Skin epidermis (tissue), 12 donors: ENCODE measurements at regions not wholly inside any gene's neighbourhood (a gene's known extent, or its start where the extent isn't known, plus 50 kb on each side); places are given as distances from the start of the nearest gene placed in this dataset.

Source experiments
- H3K27ac ChIP-seq, 21 experiments: fragments of 200-600 bp; sonication (generic) in 11 of 21; one replicate each; pipeline ENCODE4 v1.5.0; 2020; ENCODE audit warnings: mild to moderate bottlenecking in 3 of 21, inconsistent platforms in 2 of 21, moderate library complexity in 2 of 21
- H3K4me3 ChIP-seq, 7 experiments: fragments of 200-600 bp; sonication (generic) in 2 of 7; one replicate each; pipeline ENCODE4 v1.5.0; 2020; ENCODE audit warnings: inconsistent platforms in 2 of 7, mild to moderate bottlenecking in 2 of 7, moderate library complexity in 1 of 7

DNA sequence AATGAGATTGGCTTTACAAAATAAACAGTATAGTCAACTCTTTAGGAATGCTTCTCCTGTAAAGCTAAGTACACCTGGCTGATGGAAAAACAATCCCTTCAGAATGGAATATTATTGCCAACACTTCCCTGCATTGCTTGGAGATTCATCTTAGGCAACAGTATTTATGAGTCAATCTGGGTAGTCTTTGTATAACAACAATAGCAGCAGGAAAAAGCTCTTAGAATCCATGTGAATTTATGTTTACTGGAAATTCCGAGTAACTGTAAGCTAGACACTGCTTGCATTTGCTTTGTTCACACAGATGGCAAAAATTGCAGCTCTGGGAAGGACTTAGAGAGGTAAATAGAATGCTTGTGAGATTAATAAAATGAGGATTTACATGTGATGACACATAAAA, 101.7 kb upstream of the NTRK2 start:
- Histone ChIP-seq H3K4me3 (no peak overlapping the region), H3K27ac (peak overlapping the region in 1 of 21 experiments; percentile 21)

DNA sequence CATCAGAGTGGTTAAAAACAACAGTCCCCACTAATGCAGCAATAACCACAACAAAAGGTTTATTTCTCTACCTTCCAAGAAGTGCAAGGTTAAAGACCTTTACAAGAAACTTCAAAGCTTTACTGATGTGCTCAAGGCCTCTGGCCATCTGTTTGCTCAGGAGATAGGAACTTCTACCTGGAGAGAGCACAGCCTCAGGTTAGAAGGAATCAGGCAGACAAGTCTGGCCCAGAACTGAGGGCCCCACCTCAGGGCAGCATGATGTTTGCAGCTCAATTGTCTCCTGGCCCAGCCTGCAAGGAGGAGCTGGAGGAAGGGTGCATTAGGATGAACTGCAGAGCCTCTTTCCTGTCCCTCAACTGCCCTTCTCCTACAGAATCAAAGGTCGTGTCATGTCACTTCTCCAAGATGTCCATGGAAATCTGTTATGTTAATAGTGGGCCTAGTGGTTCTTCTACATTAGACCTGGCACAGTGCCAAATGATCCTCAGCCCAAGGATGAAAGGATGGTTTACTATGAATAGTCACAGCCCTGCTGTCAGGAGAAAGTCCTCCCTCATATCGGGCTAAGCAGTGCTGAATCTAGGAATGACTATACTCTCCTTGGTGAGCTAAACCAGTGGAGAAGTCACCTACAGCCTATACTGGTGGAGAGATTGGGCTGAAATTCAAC, 98.9 kb upstream of the NTRK2 start:
- H3K4me3 ChIP-seq: no peak overlapping the region
- no peak overlapping the region for H3K27ac ChIP-seq

DNA sequence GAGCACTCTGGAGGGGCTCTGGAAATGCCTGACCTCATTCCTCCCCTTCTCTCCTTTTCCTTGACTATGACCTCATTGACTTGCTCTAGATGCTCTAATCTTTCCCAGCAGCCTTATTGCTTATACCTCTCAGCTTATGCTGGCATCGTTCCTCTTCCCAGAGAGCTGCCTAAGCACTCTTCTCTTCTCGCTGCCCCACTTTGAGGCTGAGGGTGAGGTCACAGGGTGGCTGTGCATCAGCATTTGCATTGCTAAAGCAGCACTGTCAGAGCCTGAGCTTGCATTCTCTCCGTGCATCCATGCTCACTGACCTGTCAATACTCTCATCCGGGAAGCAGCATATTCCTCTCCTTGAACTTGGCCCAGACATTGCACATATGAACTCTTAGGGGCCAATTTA, 96.4 kb upstream of the NTRK2 start:
- H3K27ac ChIP-seq: no peak overlapping the region

DNA sequence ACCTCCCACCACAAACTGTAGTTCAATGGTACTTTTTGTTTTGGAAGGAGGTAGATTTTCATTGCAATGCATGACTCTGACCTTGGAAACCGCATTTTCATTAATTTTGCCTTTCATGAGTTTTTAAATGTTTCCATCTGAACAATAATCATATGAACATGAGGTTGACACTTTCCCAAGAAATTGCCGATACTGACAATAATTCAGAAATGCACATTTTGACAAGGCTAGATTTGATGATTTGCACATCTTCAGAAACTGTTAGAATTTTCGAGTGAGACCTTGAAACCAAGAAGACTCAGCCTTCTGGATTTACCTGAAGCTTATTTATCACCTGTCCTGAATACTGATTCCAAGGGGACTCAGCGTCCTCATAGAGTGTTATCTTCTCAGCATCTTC, 93.8 kb upstream of the NTRK2 start:
- Histone ChIP-seq H3K4me3 (no peak overlapping the region), H3K27ac (no peak overlapping the region)

More for the DNA sequence above, 96.4 kb upstream of the NTRK2 start:
- no peak overlapping the region for H3K4me3 ChIP-seq

DNA sequence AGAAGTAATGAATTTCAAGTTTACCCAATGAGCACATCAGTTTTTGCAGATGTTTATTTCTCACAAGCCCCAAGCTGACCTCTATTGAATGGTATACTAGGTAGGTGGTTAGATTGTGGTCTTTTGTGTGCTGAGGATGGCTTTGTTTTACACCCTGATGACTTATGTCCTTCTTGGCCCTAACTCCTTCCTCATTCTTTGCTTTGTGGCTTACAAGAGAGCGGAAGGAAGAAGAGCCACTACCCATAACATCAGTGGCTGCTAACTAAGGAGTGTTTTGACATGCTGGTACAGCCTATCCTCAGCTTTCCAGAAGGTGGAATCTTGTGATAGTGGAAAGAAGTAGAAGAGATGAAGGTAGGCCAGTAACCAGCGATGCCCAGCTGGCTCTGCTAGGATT, 85.7 kb upstream of the NTRK2 start:
- no peak overlapping the region for H3K4me3 ChIP-seq
- H3K27ac ChIP-seq: no peak overlapping the region

DNA sequence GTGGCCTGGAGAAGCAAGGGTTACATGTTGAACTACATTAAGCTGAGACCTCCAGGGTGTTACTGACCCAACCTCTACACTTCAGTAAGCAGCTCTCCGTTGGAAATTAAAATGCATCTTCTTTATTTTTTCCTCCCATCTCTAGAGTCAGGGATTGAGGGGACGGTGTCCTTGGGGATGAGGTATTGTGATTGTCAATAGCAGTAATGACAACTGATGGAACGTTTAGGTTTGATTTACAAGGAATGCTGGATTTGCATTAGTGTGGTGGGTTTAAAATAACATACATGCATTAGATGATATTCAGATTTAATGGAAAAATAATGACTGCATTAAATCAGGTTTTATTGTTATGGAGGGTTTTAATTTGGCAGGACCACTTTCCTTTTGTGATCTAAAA, 82.9 kb upstream of the NTRK2 start:
- Histone ChIP-seq H3K27ac (no peak overlapping the region), H3K4me3 (no peak overlapping the region)

DNA sequence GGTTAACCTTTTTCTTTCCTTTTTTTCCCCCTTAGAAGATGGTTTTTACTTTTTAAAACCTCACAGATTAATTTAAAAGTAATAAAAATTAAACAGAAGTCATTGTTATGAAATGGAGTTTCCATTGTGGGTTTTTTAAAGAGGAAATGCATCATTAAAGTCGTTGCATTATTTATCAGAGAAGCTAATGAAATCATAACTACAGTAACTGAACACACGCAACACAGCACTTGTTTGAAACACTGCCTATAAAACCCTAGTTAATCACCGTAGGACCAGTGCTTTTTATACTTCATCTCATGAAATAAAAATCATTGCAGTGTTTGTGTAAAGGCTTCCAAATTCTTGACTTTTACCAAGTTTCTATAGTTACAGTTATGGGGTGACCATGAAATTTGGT, 82.4 kb upstream of the NTRK2 start:
- Histone ChIP-seq H3K4me3 (no peak overlapping the region), H3K27ac (no peak overlapping the region)

DNA sequence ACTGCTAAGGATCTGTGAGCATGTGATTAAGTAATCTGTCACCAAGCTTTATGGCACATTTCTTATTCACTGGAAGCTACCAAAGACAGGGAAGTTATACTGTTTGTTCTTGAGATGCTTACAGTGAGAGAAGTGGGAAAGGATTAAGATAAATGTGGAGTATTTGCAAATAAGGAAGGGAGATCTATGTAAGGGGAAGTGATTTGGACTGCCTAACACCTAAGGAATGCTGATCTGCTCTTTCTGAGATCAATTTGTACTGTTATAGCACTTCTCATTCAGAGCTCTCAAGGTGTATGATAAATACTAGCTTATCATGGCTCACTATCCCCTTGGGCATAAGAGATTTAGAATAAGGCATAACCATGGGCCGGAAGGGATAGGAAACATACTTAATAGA, 80.0 kb upstream of the NTRK2 start:
- no peak overlapping the region for H3K4me3 ChIP-seq
- H3K27ac ChIP-seq: no peak overlapping the region

DNA sequence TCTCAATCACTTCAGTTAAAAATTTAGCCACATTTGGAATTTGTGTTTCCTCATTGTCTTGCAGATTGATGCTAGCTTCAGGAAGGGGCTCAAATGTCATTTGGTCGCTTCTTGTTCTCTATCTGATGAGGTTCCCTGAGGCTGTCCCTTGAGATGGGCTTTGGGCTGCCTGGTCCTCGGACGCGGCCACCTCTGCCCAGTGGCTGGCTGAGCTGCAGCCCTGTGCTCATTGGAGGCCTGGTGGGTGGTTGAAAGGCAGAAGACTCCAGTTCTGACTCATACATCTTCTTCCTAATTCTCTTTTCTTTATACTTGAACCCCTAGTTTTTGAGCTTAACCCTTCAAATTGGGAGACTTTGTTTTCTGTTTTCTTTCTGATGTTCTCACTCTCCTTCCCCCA, 78.8 kb upstream of the NTRK2 start:
- Histone ChIP-seq H3K27ac (no peak overlapping the region), H3K4me3 (no peak overlapping the region)

DNA sequence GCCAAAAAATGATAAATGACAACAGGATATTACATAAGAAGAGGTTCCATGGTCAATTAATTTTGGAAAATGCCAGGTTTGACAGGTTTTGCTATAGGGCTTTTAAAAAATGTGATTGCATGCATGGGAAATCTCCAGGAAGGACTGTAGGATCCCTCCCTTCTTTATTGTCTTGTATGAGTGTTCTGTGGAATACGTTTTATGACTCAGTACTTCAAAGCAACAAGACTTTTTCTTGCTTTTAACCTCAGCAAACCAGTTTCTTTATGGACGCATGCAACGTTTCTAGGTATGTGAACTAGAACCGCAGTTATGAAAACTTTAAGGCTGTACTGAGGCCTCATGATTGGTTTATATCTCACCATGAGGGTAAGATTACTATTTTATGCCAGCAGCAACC, 76.6 kb upstream of the NTRK2 start:
- Histone ChIP-seq H3K27ac (no peak overlapping the region), H3K4me3 (no peak overlapping the region)

DNA sequence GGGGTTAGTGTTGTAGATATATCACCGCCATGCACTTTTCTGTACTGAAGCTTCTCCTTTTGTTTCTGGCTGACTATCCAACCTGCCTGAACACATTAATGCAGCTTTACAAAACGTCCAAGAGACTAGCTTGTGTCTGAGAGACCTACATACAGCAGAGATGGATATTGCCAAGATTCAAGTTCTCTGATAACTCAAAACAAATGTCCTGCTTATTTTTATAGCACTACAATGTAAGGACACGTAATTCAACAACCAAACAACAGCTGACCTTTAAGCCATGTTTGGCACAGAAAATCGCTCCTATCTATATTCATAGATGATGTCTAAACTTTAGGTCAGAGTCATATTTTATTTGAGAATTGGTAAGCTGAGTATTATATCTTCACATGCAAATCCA, 76.2 kb upstream of the NTRK2 start:
- Histone ChIP-seq H3K4me3 (no peak overlapping the region), H3K27ac (no peak overlapping the region)

DNA sequence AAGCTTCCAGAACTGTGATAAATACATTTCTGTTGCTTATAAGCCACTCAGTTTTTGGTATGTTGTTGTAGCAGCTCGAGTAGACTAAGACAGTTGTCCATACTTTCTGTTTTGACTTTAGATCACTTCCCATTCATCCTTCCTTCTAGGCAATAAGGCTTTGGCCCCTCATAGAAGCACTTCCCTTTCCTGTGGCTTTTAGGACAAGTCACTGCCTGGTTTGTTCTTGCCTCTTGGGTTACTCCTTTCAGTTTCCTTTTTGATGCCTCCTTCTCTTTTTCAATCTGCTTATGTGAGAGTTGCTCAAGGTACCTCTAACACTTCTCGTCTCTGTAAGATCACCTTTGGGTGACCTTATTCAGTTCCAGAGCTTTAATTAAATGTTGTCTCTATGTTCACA, 72.4 kb upstream of the NTRK2 start:
- H3K27ac ChIP-seq: no peak overlapping the region
- H3K4me3 ChIP-seq: no peak overlapping the region

DNA sequence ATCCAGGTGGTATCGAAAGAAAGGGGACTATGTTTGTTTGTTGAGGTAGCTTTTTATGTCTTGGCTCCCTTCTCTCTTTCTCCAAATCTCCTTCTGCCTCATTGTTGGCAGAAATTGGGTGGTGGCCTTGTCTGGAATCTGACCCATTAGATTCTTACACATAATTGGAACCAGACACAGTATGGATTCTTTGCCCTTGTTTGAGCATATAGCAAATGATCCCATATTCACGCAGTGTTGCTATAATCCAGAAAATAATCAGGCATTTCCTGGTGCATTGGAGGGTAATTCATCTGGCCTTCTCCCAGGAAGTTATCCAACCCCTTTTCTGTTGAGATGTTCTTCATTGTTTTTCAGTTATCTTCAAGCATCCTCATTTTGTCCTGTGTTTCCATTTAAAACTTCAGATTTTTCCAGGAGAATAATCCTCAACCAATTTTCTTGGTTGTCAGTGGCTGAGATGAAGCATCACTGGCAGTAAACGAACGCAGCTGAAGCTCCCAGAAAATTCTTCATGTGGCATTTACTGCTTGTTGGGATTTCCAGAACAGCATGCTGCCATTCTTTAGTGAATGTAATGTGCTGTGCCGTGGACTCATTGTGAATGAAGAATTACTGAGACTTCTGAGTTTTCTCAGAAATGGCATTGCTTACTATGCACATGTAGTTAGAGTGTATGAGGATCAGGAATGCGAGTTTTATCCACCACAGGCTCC, 70.5 kb upstream of the NTRK2 start:
- no peak overlapping the region for H3K27ac ChIP-seq

DNA sequence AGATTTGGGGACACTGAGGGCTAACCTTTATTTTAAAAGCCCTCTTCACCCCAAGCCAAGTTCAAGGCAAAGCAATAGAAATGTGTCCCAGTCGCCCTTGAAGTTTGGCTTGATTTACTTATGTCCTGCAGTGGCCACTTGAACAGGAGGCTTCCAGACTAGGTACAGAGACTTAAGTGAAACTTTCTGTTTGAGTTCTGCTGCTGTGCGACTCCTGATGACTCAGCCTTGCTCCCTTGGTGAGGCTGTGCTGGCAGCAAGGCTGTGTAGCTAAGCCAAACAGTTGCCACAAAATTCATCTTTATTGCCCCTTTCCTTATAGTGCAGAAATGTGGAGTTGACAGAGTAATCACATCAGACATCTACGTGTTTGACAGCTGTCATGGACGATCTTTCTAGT, 68.8 kb upstream of the NTRK2 start:
- H3K27ac ChIP-seq: no peak overlapping the region

More for the DNA sequence above, 70.5 kb upstream of the NTRK2 start:
- H3K4me3 ChIP-seq: no peak overlapping the region

DNA sequence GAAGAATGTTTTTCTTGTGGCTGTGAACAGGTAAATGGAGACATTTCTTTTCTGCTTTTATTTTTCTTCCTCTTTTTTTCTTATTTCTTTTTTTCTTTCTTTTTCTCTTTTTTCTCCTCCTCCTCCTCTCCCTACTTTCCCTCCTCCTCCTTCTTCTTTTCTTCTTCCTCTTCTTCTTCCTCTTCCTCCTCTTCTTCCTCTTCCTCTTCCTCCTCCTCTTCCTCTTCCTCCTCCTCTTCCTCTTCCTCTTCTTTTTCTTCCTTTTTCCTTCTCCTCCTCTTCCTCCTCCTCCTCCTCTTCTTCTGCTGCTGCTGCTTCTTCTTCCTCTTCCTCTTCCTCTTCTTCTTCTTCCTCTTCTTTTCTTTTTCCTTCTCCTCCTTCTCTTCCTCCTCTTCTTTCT, 65.3 kb upstream of the NTRK2 start:
- no peak overlapping the region for H3K4me3 ChIP-seq

More for the DNA sequence above, 68.8 kb upstream of the NTRK2 start:
- H3K4me3 ChIP-seq: no peak overlapping the region

DNA sequence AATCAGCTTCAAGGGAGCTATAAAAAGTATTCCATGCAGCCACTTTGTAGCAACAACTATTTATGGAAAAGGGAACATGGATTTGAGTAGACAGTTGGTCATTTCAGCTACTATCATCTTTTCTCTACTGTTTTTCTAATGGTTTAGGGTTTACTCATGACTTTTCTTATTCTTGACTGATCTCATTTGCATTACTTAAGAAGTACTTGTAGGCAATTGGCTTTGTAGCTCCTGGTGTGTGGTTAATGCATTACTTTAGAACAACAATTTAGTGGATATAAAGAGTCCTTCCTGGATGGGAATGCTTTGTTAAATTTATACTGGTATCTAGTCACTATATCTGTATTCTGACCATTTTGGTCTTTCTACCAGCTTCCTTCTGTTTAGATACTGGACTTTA, 59.8 kb upstream of the NTRK2 start:
- H3K27ac ChIP-seq: no peak overlapping the region
- H3K4me3 ChIP-seq: no peak overlapping the region

More for the DNA sequence above, 65.3 kb upstream of the NTRK2 start:
- no peak overlapping the region for H3K27ac ChIP-seq

DNA sequence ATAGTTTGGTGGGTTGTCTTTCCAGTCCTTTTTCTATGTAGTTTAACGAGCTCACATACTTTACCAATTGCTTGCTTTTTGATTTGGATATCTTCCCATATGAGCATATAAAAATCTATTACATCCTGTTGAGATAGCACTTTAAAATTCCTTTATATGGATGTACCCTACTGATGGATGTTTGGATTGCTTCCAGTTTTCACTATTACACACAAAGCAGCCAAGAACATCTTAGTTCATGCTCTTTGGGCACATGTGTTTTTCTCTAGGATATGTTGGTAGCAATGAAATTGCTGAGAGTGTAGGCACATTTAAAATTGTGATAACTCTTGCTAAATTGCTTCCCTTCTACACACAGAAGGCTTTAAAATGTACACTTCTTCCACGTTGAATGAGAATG, 56.1 kb upstream of the NTRK2 start:
- no peak overlapping the region for H3K4me3 ChIP-seq
- no peak overlapping the region for H3K27ac ChIP-seq

DNA sequence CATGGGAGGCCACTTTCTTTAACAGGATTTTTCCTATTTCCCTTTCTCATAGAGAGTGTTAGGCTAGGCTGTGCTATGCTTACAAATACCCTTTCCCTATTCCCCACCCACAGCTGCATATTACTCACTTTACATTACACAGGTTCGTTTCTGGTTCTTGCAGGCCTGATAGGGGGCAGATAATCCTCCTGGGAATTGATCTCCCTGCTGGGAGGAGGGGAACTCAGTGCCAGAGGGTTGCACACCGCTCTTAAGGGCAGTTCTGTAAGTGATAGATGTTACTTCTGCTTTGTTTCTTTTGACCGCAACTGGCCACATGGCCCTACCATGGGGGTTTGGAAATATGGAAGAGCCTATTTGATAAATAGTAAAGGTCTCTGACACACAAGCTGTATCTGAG, 54.0 kb upstream of the NTRK2 start:
- Histone ChIP-seq H3K27ac (no peak overlapping the region), H3K4me3 (no peak overlapping the region)

DNA sequence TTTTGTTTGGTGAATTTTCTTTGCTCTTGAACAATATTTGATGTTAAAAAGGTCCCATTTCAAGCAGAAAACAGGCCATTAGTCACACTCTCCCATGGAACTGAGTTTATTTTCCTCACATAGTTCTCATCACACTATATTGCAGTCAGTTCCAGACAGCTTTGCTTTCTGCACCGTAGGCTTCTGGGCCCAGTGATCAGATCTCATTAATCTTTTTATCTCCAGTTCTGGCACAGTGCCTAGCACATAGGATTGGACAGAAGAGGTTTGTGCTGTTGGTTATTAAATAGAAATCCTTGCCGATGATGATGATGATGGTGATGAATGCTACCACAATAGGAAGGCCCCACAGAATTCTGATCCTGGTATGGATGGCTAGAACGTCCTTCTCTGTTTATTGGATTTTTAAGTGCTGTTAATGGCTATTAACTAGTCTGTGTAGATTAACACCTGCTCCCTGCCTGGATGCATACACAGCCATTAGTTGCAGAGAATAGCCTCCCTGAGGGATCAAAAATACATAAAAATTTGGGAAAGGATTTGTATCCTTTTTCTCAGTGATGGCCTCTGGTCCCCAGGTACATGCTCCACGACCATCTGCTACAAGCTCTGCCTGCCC, 52.0 kb upstream of the NTRK2 start:
- H3K27ac ChIP-seq: no peak overlapping the region
- H3K4me3 ChIP-seq: no peak overlapping the region
